NCI-H1694 (cell line): ENCODE measurements at regions not wholly inside any gene's neighbourhood (a gene's known extent, or its start where the extent isn't known, plus 50 kb on each side); places are given as distances from the start of the nearest gene placed in this dataset.

Source experiments
- DNase-seq: peaks from one replicate; lab custom pipeline; 2025; lab: John Stamatoyannopoulos, UW

DNA sequence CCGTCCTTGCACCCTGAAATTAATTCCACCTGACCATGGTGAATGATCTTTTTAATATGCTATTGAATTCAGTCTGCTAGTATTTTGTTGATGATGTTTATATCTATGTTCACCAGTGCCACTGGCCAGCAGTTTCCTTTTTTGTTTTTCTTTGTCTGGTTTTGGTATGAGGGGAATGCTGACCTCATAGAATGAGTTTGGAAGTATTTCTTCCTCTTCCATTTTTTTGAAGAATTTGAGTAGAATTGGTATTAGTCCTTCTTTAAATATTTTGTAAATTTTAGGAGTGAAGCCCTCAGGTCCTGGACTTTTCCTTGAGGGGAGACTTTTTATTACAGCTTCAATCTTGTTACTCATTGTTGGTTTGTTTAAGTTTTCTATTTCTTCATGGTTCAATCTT lies 231.6 kb downstream of the MRPL39 start:
- DNase-seq = no peak

GRCh38 chr21:25373126-25374082 lies 233.9 kb downstream of the MRPL39 start:
- no peak for DNase-seq

- DNase-seq = no peak
Observed at GRCh38 chr21:25371841-25372425, 235.3 kb downstream of the MRPL39 start.

- no peak for DNase-seq
Observed at GRCh38 chr21:25370311-25370744, 237.0 kb downstream of the MRPL39 start.

DNA sequence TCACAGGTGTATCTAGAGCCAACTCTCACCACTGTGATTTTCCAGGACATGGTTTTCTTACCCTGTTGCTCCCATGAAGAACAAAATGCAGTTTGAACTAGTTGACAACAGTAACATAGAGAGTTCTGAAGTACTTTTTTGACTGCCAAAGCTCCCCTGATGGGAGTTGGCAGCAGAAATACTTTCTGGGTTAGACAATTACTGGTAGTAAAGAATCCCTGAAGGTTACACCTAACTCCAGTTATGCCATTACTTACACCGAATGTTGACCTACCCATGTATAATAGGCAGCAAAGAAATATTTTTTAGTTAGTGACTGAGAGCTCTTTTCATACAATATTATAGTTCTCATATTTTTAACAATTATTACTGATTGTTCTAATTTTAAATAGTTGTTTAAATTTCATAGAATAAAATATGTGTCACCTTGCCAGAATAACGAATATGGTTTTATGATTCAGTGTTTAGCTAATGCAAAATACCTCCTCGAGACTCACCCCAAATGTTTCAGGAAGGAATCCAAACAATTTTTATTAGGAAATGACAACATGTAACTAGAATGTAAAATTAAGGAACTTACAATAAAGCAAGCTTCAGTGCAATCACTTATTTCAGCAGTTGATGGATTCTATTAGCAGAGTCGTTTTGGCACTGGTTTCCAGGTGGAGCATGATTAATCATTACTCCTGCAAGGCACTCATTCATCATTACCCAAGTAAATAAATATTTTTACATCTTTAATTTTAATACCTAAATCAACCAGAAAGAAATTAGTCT lies 237.6 kb downstream of the MRPL39 start:
- DNase-seq = no peak

DNA sequence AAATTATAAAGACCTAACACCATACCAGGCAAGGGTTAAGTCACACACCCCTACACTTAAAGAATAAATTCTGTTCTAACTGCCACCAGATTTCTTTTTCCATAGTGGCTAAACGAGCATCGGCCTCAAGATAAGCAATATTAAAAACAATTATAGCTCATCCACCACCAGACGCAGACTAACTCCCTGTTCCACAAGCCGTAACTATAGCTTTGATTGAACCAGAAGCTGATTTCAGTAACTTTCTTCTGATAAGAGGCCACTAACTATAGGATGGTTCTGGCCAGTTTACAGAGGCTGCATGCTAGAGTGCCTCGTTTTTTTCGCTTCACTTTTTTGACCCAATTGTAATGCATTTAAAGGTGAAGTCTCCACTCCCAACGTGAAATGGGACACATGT lies 238.8 kb downstream of the MRPL39 start:
- no peak for DNase-seq

DNA sequence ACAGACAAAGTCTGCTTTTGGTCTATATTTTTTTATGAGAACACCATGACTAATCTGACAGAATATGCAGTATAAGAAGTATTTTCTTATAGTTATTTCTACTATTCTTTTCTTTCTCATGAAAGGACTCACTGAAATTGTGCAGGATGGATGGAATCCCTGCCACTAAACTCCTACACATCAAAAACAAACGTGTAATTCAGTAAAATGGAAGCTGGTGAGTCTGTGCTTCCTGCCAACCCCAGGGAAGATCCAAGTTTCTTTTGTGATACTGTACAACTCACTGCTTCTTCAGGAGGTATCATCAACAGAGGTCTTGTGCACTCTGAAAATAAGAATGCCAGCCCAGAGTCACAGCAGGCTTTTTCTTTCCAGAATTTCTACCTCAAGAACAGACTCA lies 241.2 kb downstream of the MRPL39 start:
- DNase-seq = no peak

DNA sequence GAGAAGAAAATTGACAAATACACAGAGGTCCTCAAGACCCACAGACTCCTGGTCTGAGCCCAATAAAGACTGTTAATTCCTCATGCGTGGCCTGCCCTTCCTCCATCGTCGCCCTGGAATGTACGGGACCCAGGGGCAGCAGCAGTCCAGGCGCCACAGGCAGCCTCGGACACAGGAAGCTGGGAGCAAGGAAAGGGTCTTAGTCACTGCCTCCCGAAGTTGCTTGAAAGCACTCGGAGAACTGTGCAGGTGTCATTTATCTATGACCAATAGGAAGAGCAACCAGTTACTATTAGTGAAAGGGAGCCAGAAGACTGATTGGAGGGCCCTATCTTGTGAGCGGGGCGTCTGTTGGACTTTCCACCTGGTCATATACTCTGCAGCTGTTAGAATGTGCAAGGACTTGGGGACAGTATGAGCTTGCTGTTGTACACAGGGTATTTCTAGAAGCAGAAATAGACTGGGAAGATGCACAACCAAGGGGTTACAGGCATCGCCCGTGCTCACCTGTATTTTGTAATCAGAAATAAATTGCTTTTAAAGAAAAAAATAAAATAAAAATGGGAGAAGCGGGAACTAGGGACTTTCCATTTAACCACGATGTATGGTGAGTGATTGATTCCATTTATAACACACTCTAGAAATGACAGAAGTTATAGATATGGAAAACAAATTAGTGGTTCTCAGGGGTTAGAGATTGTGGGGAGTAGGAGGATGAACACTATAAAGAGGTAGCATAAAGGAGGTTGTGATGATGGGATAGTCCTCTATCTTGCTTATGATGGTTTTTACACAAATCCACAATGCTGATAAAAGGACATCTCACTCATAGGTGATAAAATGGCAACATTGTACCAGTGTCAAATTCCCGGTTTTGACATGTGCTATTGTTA lies 244.7 kb downstream of the MRPL39 start:
- no peak for DNase-seq

- no peak for DNase-seq
Observed at GRCh38 chr21:25361765-25362164, 245.5 kb downstream of the MRPL39 start.

GRCh38 chr21:25361097-25361496 lies 246.2 kb downstream of the MRPL39 start:
- no peak for DNase-seq

GRCh38 chr21:25360593-25360992 lies 246.7 kb downstream of the MRPL39 start:
- no peak for DNase-seq

DNA sequence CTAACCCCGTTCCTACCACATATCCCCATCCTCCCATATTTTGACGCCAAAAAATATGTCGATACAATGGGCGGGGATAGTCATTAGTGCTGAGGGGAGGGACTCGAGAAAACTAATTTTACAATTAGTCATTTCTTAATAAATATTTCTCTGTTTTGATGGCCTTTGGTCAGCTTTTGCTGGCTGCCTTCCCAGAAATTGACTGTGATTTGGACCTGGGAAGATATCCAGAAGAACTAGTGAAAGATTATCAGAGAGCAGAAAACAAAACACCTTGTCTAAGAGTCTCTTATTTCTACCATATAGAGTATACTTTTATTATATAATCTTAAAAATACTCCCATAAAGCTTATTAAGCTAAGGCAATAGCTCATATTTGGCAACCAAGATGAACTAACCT lies 247.6 kb downstream of the MRPL39 start:
- no peak for DNase-seq

DNA sequence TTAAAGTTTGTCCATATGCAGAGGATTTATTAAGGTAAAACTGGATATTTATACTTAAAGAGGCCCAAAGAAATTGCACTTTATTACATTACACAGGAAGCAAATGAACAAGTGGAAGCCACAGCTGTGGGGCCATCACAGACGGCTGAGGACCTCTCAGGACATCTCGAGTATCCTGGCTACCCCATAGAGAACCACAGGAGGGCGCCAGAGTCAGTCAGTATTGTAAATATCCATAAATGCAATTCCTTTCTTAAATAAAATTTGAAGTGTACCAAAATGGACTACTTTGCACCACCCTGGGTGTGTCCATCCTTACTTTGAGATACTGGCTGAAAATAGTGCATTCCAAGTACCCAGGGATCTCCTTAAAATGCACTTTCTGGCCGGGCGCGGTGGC lies 257.2 kb downstream of the MRPL39 start:
- DNase-seq = peak; percentile 30

DNA sequence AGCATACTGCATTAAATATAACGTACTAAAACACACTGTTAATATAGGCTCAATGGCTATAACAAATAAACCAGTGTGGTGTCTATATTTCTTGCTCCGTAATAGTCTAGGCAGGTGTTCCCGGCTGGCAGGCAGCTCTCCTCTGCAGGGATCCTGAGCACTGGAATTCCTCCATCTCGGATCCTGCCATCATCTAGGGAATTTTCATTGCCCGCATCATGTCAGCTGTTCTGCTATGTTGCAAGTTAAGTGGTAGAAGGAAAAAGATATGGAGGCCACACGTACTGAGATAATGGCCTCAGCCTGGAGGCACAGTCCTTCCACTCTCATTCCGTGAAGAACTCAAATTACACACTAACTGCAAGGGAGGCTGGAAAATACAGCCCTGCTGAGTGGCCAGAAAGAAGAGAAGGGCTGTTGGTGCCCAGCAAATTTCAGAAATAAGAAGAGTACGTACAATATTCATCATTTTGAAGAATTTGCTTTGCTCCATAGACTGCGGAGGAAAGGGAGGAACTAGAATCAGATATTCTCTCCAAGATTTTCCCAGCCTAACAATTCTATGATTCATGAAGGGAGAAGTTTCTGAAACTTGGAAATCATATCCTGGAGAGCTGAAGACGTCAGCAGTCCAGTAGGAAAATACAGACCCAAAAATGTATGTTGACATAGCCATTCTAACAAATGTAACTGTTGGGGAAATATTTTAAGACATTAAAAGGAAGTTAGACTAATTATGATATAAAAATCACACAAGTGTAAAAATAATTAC lies 263.3 kb downstream of the MRPL39 start:
- no peak for DNase-seq

DNA sequence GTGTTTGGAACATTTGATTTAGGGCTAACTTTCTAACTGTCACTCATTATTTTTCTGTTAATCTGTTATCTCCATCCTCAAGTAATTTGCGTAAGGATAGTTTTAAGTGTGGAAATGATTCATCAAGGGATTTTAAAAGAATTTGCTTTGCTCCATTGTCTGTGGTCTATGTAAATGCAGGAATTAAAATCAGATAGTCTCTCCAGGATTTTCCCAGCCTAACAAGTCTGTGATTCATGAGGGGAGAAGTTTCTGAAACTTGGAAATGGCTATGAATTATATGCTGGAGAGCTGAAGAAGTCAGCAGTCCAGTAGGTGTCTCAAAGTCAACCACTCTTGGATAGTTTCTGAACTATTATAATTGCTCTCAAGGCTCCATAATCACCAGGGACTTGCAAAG lies 264.5 kb downstream of the MRPL39 start:
- DNase-seq = no peak

- DNase-seq = no peak
Observed at GRCh38 chr21:25341981-25342380, 265.3 kb downstream of the MRPL39 start.

- DNase-seq = no peak
Observed at GRCh38 chr21:25338415-25338814, 268.9 kb downstream of the MRPL39 start.

DNA sequence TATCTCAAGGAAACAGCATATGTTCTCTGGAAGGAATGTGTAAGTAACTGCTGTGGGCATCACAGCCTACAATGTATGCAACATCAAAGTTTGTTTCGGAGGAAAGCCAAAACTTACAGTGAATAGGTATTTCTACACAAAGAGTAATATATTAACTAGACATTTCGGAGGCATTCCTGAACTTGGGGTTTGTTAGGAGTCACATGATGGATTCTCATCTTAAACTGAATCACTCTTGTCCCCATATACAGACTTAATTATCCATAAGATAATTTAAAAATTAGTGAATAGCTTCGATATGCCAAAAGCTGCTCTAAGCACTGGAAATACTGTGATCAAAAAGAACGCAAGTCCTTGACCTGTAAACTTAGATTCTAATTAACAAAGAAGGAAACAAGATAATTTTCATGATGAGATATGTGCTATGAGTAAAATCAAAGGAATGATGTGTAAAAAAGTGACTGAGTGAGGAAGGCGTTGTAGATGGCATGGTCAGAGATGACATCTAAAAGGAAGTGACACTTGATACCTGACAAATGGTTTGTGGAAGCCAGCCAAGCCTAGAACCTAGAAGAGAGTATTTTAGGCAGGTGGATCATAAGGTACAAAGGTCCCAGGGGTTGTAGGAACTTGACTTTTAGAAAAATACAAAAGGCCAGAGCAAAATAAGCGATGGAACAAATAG lies 273.1 kb downstream of the MRPL39 start:
- DNase-seq = no peak

DNA sequence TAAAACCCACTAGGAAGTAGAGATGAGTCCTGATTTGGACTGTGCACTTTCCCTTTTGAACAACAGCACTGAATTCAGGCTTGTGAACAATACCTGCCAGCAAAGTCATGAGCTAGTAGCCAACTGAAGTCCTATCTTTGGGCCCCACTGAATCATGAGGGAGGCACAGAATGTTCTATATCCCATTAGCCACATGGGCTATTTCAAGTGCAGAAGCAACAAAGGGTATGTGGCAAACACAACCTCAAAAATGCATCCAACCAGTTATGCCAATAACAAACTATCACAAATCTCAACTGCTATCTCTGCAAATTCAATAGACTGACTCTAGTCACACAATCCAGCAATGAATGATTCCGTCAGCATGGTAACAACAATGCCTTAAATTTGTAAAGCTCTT lies 276.0 kb downstream of the MRPL39 start:
- DNase-seq = no peak

GRCh38 chr21:25330266-25330665 lies 277.0 kb downstream of the MRPL39 start:
- DNase-seq = no peak
